SKM-1 treated with dmso at 0.1 percent for 144 hours (cell line): ENCODE measurements at regions not wholly inside any gene's neighbourhood (a gene's known extent, or its start where the extent isn't known, plus 50 kb on each side); places are given as distances from the start of the nearest gene placed in this dataset.
"Not testable (repeated sequence)": the region's sequence is repeated elsewhere in the genome, so short reads cannot be mapped to it uniquely, and the experiment has no call there.

ENCODE experiments used
- DNase-seq: peaks from one replicate; lab custom pipeline; 2025; ENCODE audit not compliant: unreplicated experiment; lab: John Stamatoyannopoulos, UW

- DNase-seq: no peak
Measured at GRCh38 chrX:16067886-16068515, 55.4 kb upstream of the GRPR start.

DNA sequence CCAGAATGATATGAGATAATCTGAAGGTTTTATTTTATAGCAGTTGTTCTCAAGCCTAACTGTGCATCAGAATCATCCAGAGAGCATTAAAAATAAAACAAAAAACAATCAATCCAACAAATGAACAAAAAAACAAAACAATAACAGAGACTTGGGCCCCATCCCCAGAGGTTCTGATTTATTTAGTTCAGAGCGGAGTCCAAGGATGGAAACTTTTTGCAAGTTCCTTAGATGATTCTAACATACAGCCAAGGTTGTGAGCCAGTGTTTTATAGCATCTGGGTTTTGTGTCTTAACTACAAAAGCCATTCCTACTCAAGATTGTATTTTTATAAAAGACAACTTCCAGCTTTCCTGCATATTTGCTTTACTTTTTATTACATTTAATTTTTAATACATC lies 59.4 kb upstream of the GRPR start:
- no peak for DNase-seq

GRCh38 chrX:16063141-16063540 lies 60.2 kb upstream of the GRPR start:
- no peak for DNase-seq

GRCh38 chrX:16061296-16061695 lies 62.1 kb upstream of the GRPR start:
- DNase-seq: no peak

GRCh38 chrX:16060252-16060651 lies 63.1 kb upstream of the GRPR start:
- no peak for DNase-seq

GRCh38 chrX:16049126-16049525 lies 74.2 kb upstream of the GRPR start:
- DNase-seq: not testable (repeated sequence)

DNA sequence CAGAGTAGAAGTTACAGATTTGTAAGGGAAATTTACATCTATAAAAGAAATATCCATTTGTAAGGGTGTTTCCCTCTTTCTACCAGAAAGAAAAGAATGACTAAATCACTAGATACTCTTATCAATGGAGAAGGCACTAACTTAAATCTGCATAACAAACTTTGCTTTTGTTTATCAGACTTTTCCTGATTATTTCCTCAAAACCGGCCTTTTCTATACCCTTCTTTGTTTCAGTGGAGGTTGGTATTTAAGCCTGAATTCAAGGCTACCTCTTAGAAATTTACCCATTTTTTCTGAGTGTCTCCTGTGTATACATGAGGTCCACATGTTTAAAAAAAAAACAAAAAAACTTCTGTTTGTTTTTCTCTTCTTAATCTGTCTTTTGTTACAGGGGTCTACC lies 80.4 kb upstream of the GRPR start:
- DNase-seq: no peak

GRCh38 chrX:16039834-16040233 lies 83.5 kb upstream of the GRPR start:
- DNase-seq: no peak

- no peak for DNase-seq
Measured at GRCh38 chrX:16039363-16039762, 84.0 kb upstream of the GRPR start.

DNA sequence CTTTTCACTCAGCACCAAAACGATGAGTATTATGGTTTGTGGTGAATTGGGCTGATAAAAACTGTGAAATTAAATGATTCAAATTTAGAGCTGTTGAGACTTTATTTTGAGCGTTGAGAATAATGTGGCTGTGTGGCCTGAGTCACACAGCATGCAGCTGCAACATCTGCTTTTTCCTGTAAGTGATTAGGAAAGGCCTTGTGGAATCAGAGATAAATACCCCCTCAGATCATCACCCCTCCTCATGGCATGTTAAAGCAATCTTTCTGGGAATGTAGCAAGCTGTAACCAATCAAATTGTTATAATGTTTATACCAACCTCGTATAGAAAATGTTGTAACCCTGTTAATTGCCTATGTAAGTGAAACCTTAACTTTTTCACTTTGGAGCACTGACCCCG lies 90.0 kb upstream of the GRPR start:
- no peak for DNase-seq

- DNase-seq: no peak
Measured at GRCh38 chrX:16028576-16028975, 94.8 kb upstream of the GRPR start.

- no peak for DNase-seq
Measured at GRCh38 chrX:16023790-16024734, 99.3 kb upstream of the GRPR start.

DNA sequence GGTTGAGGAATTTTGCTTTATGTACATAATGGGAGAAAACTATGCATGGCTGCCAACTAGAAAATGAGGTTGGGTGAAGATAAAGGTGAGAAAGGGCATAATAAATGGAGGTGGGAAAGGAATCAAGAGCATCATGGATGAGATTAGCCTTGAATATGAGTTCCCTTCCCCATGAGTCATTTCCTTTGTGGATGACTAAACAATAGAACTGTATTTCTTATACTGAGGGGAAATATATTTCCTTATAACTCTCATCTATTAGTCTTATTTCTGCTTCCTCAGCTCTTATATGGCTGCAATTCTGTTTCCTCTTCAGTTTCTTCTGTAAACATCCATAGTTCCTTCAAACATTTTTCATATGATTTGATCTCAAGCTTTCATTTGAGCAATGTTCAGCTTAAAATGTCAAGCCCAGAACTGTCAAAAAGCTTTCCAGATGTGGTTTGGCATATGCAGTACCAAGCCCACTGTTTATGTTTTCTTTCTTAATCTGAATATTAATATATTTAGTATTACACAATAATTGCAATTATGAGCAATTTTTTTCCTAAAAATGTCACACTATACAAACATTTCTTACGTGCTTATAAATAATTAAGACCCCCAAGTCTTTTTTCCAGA lies 100.7 kb upstream of the GRPR start:
- DNase-seq: no peak

DNA sequence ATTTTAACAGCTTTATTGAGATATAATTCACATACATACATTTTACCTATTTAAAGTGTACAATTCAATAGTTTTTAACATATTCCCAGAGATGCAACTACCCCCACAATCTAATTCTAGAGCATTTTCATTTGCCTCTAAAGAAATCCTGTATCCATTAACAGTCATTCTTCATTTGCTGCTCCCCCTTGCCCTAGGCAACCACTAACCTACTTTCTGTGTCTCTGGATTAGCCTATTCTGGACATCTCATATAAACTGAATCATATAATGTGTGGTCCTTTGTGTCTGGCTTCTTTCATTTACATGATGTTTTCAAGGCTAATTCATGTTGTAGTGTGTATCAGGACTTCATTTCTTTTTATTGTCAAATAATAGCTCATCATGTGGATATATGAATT lies 105.1 kb upstream of the GRPR start:
- no peak for DNase-seq

- DNase-seq: peak; percentile 12
Measured at GRCh38 chrX:16014171-16014570, 109.2 kb upstream of the GRPR start.

- DNase-seq: no peak
Measured at GRCh38 chrX:16012250-16012649, 111.1 kb upstream of the GRPR start.

DNA sequence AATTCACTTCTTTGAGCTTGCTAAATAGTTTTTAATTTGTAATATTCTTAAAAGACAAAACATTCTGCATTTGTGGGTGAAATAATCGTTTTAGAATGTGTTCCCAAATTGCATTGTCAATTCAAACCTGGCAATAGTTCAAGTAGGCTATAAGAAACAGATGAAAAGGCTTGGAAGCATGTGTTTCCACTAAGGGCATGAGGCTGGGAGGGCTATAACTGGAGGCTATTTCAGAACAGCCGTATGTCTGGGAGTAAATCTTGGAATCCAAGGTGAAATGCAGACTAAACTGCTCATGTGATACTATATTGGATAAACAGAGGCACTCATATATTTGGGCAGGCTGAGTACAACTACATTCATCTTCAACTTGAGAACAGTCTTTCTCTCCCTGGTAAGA lies 117.4 kb upstream of the GRPR start:
- DNase-seq: no peak

- no peak for DNase-seq
Measured at GRCh38 chrX:16002185-16002584, 121.2 kb upstream of the GRPR start.

GRCh38 chrX:15998350-15998749 lies 125.0 kb upstream of the GRPR start:
- no peak for DNase-seq

DNA sequence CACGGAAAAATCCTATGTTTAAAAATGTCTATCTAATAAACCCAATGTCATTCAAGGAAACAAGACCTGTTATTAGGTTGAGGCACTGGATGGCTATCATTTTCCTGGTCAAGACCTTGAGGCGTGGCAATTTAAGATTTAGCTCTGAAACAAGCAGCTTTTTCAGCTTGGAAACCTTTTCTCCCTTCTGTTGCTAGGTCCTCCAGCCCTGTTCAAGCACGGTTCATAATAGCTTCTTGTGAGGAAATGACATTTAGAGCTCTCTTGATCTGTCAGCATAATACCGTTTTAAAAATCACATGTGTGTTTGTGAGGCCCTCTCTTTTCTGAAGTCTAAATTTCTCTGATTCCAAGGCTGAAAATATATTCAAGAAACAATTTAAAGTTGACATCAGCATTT lies 133.6 kb upstream of the GRPR start:
- DNase-seq: no peak

- no peak for DNase-seq
Measured at GRCh38 chrX:15988661-15989603, 134.3 kb upstream of the AP1S2 start.
